ENCODE measurements at regions not wholly inside any gene's neighbourhood (a gene's known extent, or its start where the extent isn't known, plus 50 kb on each side); places are given as distances from the start of the nearest gene placed in this dataset.

GRCh38 chr3:152558386-152558785 is 276.5 kb upstream of the P2RY1 start:
- TF ChIP-seq, protein P1, sequence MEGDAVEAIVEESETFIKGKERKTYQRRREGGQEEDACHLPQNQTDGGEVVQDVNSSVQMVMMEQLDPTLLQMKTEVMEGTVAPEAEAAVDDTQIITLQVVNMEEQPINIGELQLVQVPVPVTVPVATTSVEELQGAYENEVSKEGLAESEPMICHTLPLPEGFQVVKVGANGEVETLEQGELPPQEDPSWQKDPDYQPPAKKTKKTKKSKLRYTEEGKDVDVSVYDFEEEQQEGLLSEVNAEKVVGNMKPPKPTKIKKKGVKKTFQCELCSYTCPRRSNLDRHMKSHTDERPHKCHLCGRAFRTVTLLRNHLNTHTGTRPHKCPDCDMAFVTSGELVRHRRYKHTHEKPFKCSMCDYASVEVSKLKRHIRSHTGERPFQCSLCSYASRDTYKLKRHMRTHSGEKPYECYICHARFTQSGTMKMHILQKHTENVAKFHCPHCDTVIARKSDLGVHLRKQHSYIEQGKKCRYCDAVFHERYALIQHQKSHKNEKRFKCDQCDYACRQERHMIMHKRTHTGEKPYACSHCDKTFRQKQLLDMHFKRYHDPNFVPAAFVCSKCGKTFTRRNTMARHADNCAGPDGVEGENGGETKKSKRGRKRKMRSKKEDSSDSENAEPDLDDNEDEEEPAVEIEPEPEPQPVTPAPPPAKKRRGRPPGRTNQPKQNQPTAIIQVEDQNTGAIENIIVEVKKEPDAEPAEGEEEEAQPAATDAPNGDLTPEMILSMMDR (IDR thresholded peaks at IDR 0.05 in 8 of 11, conservative IDR thresholded peaks at IDR 0.05 in 3 of 11): no peak
- TF ChIP-seq POLR2A (IDR thresholded peaks at IDR 0.05) (no peak), POLR2AphosphoS5 (IDR thresholded peaks at IDR 0.05) (no peak)
